MM.1S (cell line): ENCODE measurements at regions not wholly inside any gene's neighbourhood (a gene's known extent, or its start where the extent isn't known, plus 50 kb on each side); places are given as distances from the start of the nearest gene placed in this dataset.

ENCODE experiments used
- DNase-seq: peaks from one replicate; pipeline ENCODE4 v3.0.0-alpha.2; 2015
- H2AFZ ChIP-seq: fragments of 300-600 bp; sonication (generic); 2 replicates; pipeline ENCODE4 v1.6.0; 2016; ENCODE audit warnings: antibody characterized with exemption, low read length
- H3F3A ChIP-seq: fragments of 300-600 bp; sonication (generic); 2 replicates; pipeline ENCODE4 v1.6.1; 2016; ENCODE audit warnings: mild to moderate bottlenecking, antibody characterized with exemption, low read length, moderate library complexity, mixed read lengths; ENCODE audit not compliant: insufficient read depth
- H3K27ac ChIP-seq: fragments of 300-600 bp; sonication (generic); 2 replicates; pipeline ENCODE4 v1.5.1; 2016; ENCODE audit warnings: mild to moderate bottlenecking, low read length
- H3K27me3 ChIP-seq: fragments of 300-600 bp; sonication (generic); replicated peaks from 2 replicates; pipeline ENCODE4 v1.6.0; 2016; ENCODE audit warnings: low read length; ENCODE audit not compliant: insufficient read depth
- H3K36me3 ChIP-seq: fragments of 300-600 bp; sonication (generic); replicated peaks from 2 replicates; pipeline ENCODE4 v1.6.1; 2016; ENCODE audit warnings: mild to moderate bottlenecking, low read length, mixed read lengths; ENCODE audit not compliant: insufficient read depth
- H3K4me1 ChIP-seq: fragments of 300-600 bp; sonication (generic); 2 replicates; pipeline ENCODE4 v1.6.1; 2016; ENCODE audit warnings: low read length, mixed read lengths
- H3K4me2 ChIP-seq: fragments of 300-600 bp; sonication (generic); 2 replicates; pipeline ENCODE4 v1.6.0; 2016; ENCODE audit warnings: low read depth, low read length
- H3K4me3 ChIP-seq: fragments of 300-600 bp; sonication (generic); 2 replicates; pipeline ENCODE4 v1.5.1; 2016; ENCODE audit warnings: low read length, mixed read lengths
- H3K79me2 ChIP-seq: fragments of 300-600 bp; sonication (generic); 2 replicates; pipeline ENCODE4 v1.6.1; 2016; ENCODE audit warnings: mixed run types, low read length, mixed read lengths
- H3K9ac ChIP-seq: fragments of 300-600 bp; sonication (generic); 2 replicates; pipeline ENCODE4 v1.6.1; 2016; ENCODE audit warnings: low read length, mixed read lengths
- H3K9me2 ChIP-seq: fragments of 300-600 bp; sonication (generic); replicated peaks from 2 replicates; pipeline ENCODE4 v1.6.1; 2016; ENCODE audit warnings: mild to moderate bottlenecking, low read length, mixed read lengths; ENCODE audit not compliant: insufficient read depth
- H3K9me3 ChIP-seq: fragments of 300-600 bp; sonication (generic); replicated peaks from 2 replicates; pipeline ENCODE4 v1.6.1; 2016; ENCODE audit warnings: mild to moderate bottlenecking, low read length, mixed read lengths; ENCODE audit not compliant: insufficient read depth
- H4K20me1 ChIP-seq: fragments of 300-600 bp; sonication (generic); 2 replicates; pipeline ENCODE4 v1.6.1; 2016; ENCODE audit warnings: mild to moderate bottlenecking, low read length, moderate library complexity, mixed read lengths; ENCODE audit not compliant: insufficient read depth
- EZH2 ChIP-seq: fragments of 300-600 bp; sonication (generic); optimal IDR thresholded peaks from 2 replicates; pipeline ENCODE3; 2017; ENCODE audit warnings: low read depth, mild to moderate bottlenecking, antibody characterized with exemption, low read length, mixed read lengths
- EZH2phosphoT487 ChIP-seq: fragments of 300-600 bp; sonication (generic); IDR thresholded peaks from 2 replicates; pipeline ENCODE4 v1.6.1; 2018; ENCODE audit warnings: antibody characterized with exemption, low read length
- TF ChIP-seq, protein P1 (sequence below): fragments of 300-600 bp; sonication (generic); IDR thresholded peaks from 2 replicates; pipeline ENCODE4 v1.5.1; 2016; ENCODE audit warnings: antibody characterized with exemption, low read length, mixed read lengths

DNA sequence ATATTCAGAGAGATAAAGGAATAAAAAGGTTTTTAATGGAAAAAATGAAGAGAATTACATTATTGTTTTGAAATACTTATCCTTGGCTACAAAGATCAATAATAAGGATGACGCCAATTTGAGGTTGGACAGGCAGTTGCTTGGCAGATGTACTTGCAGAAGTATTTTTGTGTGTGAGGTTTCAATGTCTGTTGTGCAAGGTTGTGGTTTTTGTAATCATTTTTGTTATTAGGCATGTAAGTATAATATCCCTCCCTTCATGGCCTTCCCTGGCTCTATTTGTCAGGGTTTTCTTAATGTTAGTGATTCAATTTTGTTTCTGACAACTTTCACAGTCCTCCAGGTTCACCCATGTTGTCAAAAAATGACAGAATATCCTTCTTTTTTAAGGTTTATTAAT is 105.9 kb downstream of the OTOL1 start:
- Histone ChIP-seq H3F3A (no peaks in the 10 kb centered on the region), H2AFZ (no peak overlapping the region), H3K4me3 (no peak overlapping the region), H3K79me2 (no peaks in the 10 kb centered on the region), H3K9me2 (no peaks in the 10 kb centered on the region), H3K4me1 (no peaks in the 10 kb centered on the region), H4K20me1 (no peaks in the 10 kb centered on the region), H3K27ac (no peak overlapping the region), H3K36me3 (no peaks in the 10 kb centered on the region), H3K9me3 (no peaks in the 10 kb centered on the region), H3K4me2 (no peak overlapping the region), H3K27me3 (no peaks in the 10 kb centered on the region), H3K9ac (no peak overlapping the region)
- DNase-seq = no peak
- TF ChIP-seq EZH2phosphoT487 (no peak), EZH2 (no peak)
- TF ChIP-seq, protein P1, sequence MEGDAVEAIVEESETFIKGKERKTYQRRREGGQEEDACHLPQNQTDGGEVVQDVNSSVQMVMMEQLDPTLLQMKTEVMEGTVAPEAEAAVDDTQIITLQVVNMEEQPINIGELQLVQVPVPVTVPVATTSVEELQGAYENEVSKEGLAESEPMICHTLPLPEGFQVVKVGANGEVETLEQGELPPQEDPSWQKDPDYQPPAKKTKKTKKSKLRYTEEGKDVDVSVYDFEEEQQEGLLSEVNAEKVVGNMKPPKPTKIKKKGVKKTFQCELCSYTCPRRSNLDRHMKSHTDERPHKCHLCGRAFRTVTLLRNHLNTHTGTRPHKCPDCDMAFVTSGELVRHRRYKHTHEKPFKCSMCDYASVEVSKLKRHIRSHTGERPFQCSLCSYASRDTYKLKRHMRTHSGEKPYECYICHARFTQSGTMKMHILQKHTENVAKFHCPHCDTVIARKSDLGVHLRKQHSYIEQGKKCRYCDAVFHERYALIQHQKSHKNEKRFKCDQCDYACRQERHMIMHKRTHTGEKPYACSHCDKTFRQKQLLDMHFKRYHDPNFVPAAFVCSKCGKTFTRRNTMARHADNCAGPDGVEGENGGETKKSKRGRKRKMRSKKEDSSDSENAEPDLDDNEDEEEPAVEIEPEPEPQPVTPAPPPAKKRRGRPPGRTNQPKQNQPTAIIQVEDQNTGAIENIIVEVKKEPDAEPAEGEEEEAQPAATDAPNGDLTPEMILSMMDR = no peak

DNA sequence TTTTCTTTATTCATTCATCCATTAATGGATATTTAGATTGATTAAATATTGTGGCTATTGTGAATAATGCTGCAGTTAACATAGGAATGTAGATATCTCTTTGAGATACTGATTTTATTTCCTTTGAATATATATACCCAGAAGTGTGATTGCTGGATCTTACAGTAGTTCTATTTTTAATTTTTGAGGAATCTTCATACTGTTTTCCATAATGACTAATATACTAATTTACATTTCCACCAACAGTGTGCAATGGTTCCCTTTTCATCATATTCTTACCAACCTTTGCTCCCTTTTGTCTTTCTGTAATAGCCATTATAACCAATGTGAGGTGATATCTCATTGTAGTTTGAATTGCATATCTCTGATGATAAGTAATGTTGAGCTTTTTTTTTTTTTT is 106.3 kb downstream of the OTOL1 start:
- H3K79me2 ChIP-seq = no peaks in the 10 kb centered on the region
- no peak overlapping the region for H3K27ac ChIP-seq
- no peak for DNase-seq
- TF ChIP-seq EZH2 = no peak
- no peak for TF ChIP-seq EZH2phosphoT487
- TF ChIP-seq, protein P1 = no peak
- no peaks in the 10 kb centered on the region for H3K9me2 ChIP-seq
- no peak overlapping the region for H3K9ac ChIP-seq
- no peaks in the 10 kb centered on the region for H3K27me3 ChIP-seq
- H3F3A ChIP-seq = no peaks in the 10 kb centered on the region
- H3K4me2 ChIP-seq = no peak overlapping the region
- H3K36me3 ChIP-seq = no peaks in the 10 kb centered on the region
- no peaks in the 10 kb centered on the region for H3K9me3 ChIP-seq
- H2AFZ ChIP-seq = no peak overlapping the region
- no peaks in the 10 kb centered on the region for H3K4me1 ChIP-seq
- no peaks in the 10 kb centered on the region for H4K20me1 ChIP-seq
- no peak overlapping the region for H3K4me3 ChIP-seq

- DNase-seq = no peak
- Histone ChIP-seq H3K4me1 (no peaks in the 10 kb centered on the region), H3K27me3 (no peaks in the 10 kb centered on the region), H3K36me3 (no peaks in the 10 kb centered on the region), H3F3A (no peaks in the 10 kb centered on the region), H3K27ac (no peak overlapping the region), H4K20me1 (no peaks in the 10 kb centered on the region), H3K79me2 (no peaks in the 10 kb centered on the region), H3K9me2 (no peaks in the 10 kb centered on the region), H3K9ac (no peak overlapping the region), H3K4me2 (no peak overlapping the region), H3K4me3 (no peak overlapping the region), H3K9me3 (no peaks in the 10 kb centered on the region), H2AFZ (no peak overlapping the region)
- TF ChIP-seq, protein P1 = no peak
- no peak for TF ChIP-seq EZH2
- no peak for TF ChIP-seq EZH2phosphoT487
These were observed 110.4 kb downstream of the OTOL1 start for GRCh38 chr3:161607056-161607455.
